ENCODE measurements at regions not wholly inside any gene's neighbourhood (a gene's known extent, or its start where the extent isn't known, plus 50 kb on each side); places are given as distances from the start of the nearest gene placed in this dataset.

- DNase-seq = no peak
These were observed 59.1 kb downstream of the BOD1 start for GRCh38 chr5:173557123-173557903.

GRCh38 chr5:173556142-173557028 lies 60.1 kb downstream of the BOD1 start:
- DNase-seq = no peak

- no peak for DNase-seq
These were observed 61.3 kb downstream of the BOD1 start for GRCh38 chr5:173554989-173555705.

- no peak for DNase-seq
These were observed 62.2 kb downstream of the BOD1 start for GRCh38 chr5:173554038-173554955.

GRCh38 chr5:173550641-173551040 lies 65.8 kb downstream of the BOD1 start:
- no peak for DNase-seq

- no peak for DNase-seq
These were observed 66.8 kb downstream of the BOD1 start for GRCh38 chr5:173549644-173550043.

GRCh38 chr5:173547579-173547978 lies 68.9 kb downstream of the BOD1 start:
- peak; percentile 19 for DNase-seq

GRCh38 chr5:173542964-173543363 lies 73.5 kb downstream of the BOD1 start:
- DNase-seq = no peak

- no peak for DNase-seq
These were observed 74.3 kb downstream of the BOD1 start for GRCh38 chr5:173542159-173542558.

GRCh38 chr5:173538654-173539053 lies 77.8 kb downstream of the BOD1 start:
- DNase-seq = no peak

GRCh38 chr5:173538018-173538417 lies 78.4 kb downstream of the BOD1 start:
- DNase-seq = no peak

- DNase-seq = no peak
These were observed 79.2 kb downstream of the BOD1 start for GRCh38 chr5:173537228-173537627.

GRCh38 chr5:173535976-173536639 lies 80.3 kb downstream of the BOD1 start:
- DNase-seq = no peak

GRCh38 chr5:173535166-173535975 lies 81.1 kb downstream of the BOD1 start:
- DNase-seq = no peak

GRCh38 chr5:173534664-173535063 lies 81.8 kb downstream of the BOD1 start:
- DNase-seq = no peak

GRCh38 chr5:173534031-173534430 lies 82.4 kb downstream of the BOD1 start:
- DNase-seq = no peak

GRCh38 chr5:173532689-173533250 lies 83.7 kb downstream of the BOD1 start:
- DNase-seq = no peak

- DNase-seq = no peak
These were observed 84.6 kb downstream of the BOD1 start for GRCh38 chr5:173531863-173532262.

- DNase-seq = no peak
These were observed 85.9 kb downstream of the BOD1 start for GRCh38 chr5:173530547-173530946.

GRCh38 chr5:173529861-173530260 lies 86.6 kb downstream of the BOD1 start:
- no peak for DNase-seq
